OCI-LY7 (cell line): ENCODE measurements at regions not wholly inside any gene's neighbourhood (a gene's known extent, or its start where the extent isn't known, plus 50 kb on each side); places are given as distances from the start of the nearest gene placed in this dataset.

Experiments used
- BruUV-seq: library from RNA; stranded (reverse); fragments of 400-500 nt; replicated peaks from 2 replicates; lab custom pipeline; 2021; lab: Mats Ljungman, UMichigan
- CTCF ChIA-PET: fragments of 300-600 bp; sonication (Branson Sonifier 250); formaldehyde crosslinking; loops from one replicate; lab custom pipeline; 2022; ENCODE audit warnings: antibody characterized with exemption; ENCODE audit not compliant: unreplicated experiment; lab: Charles Lee
- POLR2A ChIA-PET: fragments of 300-600 bp; sonication (Branson Sonifier 250); formaldehyde crosslinking; loops from one replicate; lab custom pipeline; 2022; ENCODE audit warnings: antibody characterized with exemption; lab: Charles Lee
- DNase-seq: peaks from one replicate; pipeline ENCODE4 v3.0.0-alpha.2; 2015; ENCODE audit warnings: low spot score
- H2AFZ ChIP-seq: fragments of 200-600 bp; sonication (generic), shearing (Covaris generic); 2 replicates; pipeline ENCODE4 v1.6.1; 2014; ENCODE audit warnings: mild to moderate bottlenecking, antibody characterized with exemption, low read length, moderate library complexity
- H3K27ac ChIP-seq: fragments of 200-600 bp; sonication (generic); 2 replicates; pipeline ENCODE4 v1.5.1; 2014; ENCODE audit warnings: mixed run types, low read depth, mild to moderate bottlenecking, moderate library complexity, low read length, inconsistent platforms; ENCODE audit not compliant: poor library complexity, severe bottlenecking
- H3K36me3 ChIP-seq: fragments of 200-600 bp; sonication (generic); 2 replicates; pipeline ENCODE4 v1.6.1; 2014; ENCODE audit warnings: mild to moderate bottlenecking, antibody characterized with exemption, low read length, moderate library complexity, mixed read lengths; ENCODE audit not compliant: insufficient read depth
- H3K4me1 ChIP-seq: fragments of 200-600 bp; sonication (generic); 2 replicates; pipeline ENCODE4 v1.5.1; 2014; ENCODE audit warnings: mild to moderate bottlenecking, low read length; ENCODE audit not compliant: insufficient read depth, poor library complexity, severe bottlenecking
- H3K4me2 ChIP-seq: fragments of 200-600 bp; sonication (generic); 2 replicates; pipeline ENCODE4 v1.6.1; 2014; ENCODE audit warnings: mild to moderate bottlenecking, low read length
- H3K4me3 ChIP-seq: fragments of 200-600 bp; sonication (generic); 2 replicates; pipeline ENCODE4 v1.5.1; 2014; ENCODE audit warnings: mild to moderate bottlenecking, low read depth, low read length; ENCODE audit not compliant: poor library complexity, severe bottlenecking
- H3K79me2 ChIP-seq: fragments of 200-600 bp; sonication (generic); 2 replicates; pipeline ENCODE4 v1.6.1; 2016; ENCODE audit warnings: low read depth, mild to moderate bottlenecking, low read length, moderate library complexity, mixed read lengths; ENCODE audit not compliant: insufficient read depth
- H3K9me2 ChIP-seq: fragments of 200-600 bp; sonication (generic); 2 replicates; pipeline ENCODE4 v1.6.1; 2016; ENCODE audit warnings: mild to moderate bottlenecking, low read length, mixed read lengths; ENCODE audit not compliant: insufficient read depth
- H3K9me3 ChIP-seq: fragments of 200-600 bp; sonication (generic); 2 replicates; pipeline ENCODE4 v1.6.1; 2014; ENCODE audit warnings: mild to moderate bottlenecking, mixed run types, low read length, mixed read lengths
- H4K20me1 ChIP-seq: fragments of 200-600 bp; sonication (generic); 2 replicates; pipeline ENCODE4 v1.6.1; 2014; ENCODE audit warnings: mild to moderate bottlenecking, antibody characterized with exemption, low read length, moderate library complexity, mixed read lengths; ENCODE audit not compliant: insufficient read depth
- EZH2phosphoT487 ChIP-seq: fragments of 200-600 bp; sonication (generic); IDR thresholded peaks from 2 replicates; pipeline ENCODE4 v1.6.1; 2018; ENCODE audit warnings: low read depth, borderline replicate concordance, mild to moderate bottlenecking, mixed run types, antibody characterized with exemption, low read length, moderate library complexity, mixed read lengths
- intact Hi-C: fragments of 100-400 bp; cut with micrococcal nuclease; formaldehyde crosslinking; loops from one replicate; pipeline ENCODE4 v1.10.0; 2022; ENCODE audit not compliant: unreplicated experiment
- TF ChIP-seq, protein P1 (sequence below): fragments of 200-600 bp; sonication (generic); conservative IDR thresholded peaks from 2 replicates; pipeline ENCODE4 v1.5.1; 2014; ENCODE audit warnings: mild to moderate bottlenecking, antibody characterized with exemption, low read length, moderate library complexity, mixed read lengths

DNA sequence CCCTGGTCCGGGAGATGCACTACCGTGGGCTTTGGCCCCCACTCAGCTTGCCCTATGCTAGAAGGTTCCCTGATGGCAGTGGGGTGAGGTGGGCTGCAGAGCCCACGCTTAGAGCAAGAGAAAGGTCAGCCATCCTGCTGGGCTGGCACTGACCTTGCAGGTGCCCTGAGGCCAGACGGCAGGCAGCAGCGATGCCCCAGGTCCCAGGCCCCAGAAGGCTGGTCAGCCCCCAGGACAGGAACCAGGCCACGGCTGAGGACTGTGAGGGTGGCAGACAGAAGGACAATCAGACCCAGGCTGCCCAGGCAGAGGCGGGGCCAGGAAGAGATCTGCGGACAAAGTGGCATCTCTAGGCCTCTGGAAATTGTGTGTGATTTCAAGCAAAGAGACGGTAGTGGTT is 231.7 kb downstream of the CTTN start:
- POLR2A ChIA-PET = no interaction called here
- H3K9me3 ChIP-seq = no peaks in the 10 kb centered on the region

DNA sequence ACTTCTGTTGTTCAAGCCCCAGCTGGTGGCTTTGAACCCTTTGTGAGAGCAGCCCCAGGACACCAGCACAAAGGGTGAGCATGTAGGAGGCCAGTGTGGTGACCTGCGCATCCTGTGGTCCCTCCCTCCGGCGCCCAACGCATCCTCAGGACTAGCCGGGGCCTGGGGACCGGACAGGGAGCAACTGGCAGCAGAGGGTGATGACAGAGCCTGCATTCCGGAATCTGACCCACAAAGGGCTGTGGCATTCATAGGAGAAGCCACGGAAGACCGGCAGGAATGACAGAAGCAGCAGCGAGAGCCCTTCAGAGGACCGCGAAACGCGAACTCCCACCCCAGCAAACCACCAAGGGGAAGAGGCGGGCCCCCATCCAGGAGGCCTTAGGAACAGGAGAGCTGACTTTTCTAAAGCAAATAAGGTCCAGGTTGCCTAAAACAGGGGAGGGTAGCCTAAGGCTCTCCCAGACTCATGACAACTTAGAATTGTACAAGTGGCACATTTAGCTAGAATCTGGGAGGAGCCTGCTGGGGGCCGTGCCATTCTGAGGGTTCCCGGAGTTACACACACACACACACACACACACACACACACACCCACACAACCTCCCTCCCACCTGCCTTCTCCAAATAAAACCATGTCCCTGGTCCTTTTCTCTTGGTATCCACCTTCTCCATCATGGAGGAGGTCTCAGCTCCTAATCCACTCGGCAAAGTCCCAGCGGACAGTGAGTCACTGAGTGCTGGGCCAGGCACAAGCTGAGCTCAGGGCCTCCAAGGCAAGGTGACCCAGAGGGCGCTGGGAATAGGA is 232.7 kb downstream of the CTTN start:
- no peak for DNase-seq

More for the DNA sequence above, 231.7 kb downstream of the CTTN start:
- Histone ChIP-seq H2AFZ (no peak overlapping the region), H3K4me3 (no peak overlapping the region), H4K20me1 (no peaks in the 10 kb centered on the region), H3K36me3 (no peaks in the 10 kb centered on the region), H3K4me1 (no peaks in the 10 kb centered on the region), H3K9me2 (no peaks in the 10 kb centered on the region), H3K4me2 (no peak overlapping the region), H3K27ac (no peak overlapping the region), H3K79me2 (no peaks in the 10 kb centered on the region)
- no peak for DNase-seq
- BruUV-seq = no TSS peak
- intact Hi-C loops = no loop called here
- CTCF ChIA-PET = no interaction called here
- no peak for TF ChIP-seq EZH2phosphoT487
- TF ChIP-seq, protein P1, sequence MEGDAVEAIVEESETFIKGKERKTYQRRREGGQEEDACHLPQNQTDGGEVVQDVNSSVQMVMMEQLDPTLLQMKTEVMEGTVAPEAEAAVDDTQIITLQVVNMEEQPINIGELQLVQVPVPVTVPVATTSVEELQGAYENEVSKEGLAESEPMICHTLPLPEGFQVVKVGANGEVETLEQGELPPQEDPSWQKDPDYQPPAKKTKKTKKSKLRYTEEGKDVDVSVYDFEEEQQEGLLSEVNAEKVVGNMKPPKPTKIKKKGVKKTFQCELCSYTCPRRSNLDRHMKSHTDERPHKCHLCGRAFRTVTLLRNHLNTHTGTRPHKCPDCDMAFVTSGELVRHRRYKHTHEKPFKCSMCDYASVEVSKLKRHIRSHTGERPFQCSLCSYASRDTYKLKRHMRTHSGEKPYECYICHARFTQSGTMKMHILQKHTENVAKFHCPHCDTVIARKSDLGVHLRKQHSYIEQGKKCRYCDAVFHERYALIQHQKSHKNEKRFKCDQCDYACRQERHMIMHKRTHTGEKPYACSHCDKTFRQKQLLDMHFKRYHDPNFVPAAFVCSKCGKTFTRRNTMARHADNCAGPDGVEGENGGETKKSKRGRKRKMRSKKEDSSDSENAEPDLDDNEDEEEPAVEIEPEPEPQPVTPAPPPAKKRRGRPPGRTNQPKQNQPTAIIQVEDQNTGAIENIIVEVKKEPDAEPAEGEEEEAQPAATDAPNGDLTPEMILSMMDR = no peak

More for the DNA sequence above, 232.7 kb downstream of the CTTN start:
- Histone ChIP-seq H3K4me2 (no peak overlapping the region), H3K9me2 (no peaks in the 10 kb centered on the region), H3K36me3 (no peaks in the 10 kb centered on the region), H3K9me3 (no peaks in the 10 kb centered on the region), H2AFZ (no peak overlapping the region), H3K4me1 (no peaks in the 10 kb centered on the region), H3K27ac (no peak overlapping the region), H3K79me2 (no peaks in the 10 kb centered on the region), H3K4me3 (no peak overlapping the region), H4K20me1 (no peaks in the 10 kb centered on the region)
- ChIA-PET CTCF (no interaction called here), POLR2A (no interaction called here)
- intact Hi-C loops = no loop called here
- TF ChIP-seq, protein P1 = no peak
- TF ChIP-seq EZH2phosphoT487 = no peak
- BruUV-seq = no TSS peak
